ENCODE measurements at regions not wholly inside any gene's neighbourhood (a gene's known extent, or its start where the extent isn't known, plus 50 kb on each side); places are given as distances from the start of the nearest gene placed in this dataset.
"Not testable (repeated sequence)": the region's sequence is repeated elsewhere in the genome, so short reads cannot be mapped to it uniquely, and the experiment has no call there.

GRCh38 chr13:87384099-87384498 is 287.1 kb upstream of the SLITRK5 start:
- DNase-seq, result no peak

- DNase-seq, result no peak
Observed at GRCh38 chr13:87393358-87393757, 277.8 kb upstream of the SLITRK5 start.

GRCh38 chr13:87398047-87398446 is 273.1 kb upstream of the SLITRK5 start:
- no peak for DNase-seq

DNA sequence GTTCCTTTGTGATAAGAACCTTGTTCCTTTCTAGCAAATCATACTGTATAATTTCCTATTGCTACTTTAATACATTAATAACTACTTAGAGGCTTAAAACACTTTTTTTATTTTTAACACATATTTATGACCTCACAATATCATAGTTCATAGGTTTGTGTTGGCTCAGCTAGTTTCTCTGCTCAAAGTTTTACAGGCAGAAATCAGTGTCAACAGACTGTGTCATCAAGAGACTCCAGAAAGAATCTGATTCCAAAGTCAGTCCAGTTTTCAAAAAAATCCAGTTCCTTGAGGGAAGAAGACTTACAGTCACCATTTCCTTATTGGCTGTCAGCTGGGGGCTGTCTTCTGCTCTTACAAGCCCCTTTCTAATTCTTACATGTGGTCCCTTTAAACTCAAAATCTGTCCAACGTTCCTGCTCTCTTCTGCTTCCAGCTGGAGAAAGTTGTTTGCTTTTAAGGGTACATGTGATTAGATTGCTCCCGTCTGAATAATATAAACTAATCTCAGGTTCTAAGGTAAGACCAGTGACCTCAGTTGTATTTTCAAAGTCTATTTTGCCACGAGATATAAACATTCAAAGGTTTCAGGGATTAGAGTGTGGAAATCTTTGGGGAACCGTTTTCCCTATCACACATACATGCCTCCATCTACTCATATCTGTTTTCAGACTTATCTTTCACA is 267.3 kb upstream of the SLITRK5 start:
- no peak for DNase-seq

DNA sequence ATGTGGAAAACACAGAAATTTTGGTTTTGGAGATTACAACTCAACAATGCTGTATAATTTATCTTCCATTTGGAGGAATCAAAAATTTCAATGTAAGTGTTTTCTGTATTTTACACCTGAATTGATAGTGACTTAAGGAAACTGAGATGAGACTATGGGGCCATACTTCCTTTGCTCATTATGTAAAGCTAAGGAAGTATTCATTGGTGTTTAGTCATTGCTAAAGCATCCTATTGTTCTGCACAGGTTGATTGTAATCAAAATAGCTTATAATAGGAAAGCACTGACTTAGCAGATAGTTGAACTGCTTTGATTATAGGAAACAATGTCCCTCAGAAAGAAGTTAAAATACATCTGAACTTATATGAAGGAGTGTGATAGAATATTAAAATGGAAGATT is 244.4 kb upstream of the SLITRK5 start:
- no peak for DNase-seq

- no peak for DNase-seq
Observed at GRCh38 chr13:87444135-87444534, 227.0 kb upstream of the SLITRK5 start.

- DNase-seq, result no peak
Observed at GRCh38 chr13:87452281-87452680, 218.9 kb upstream of the SLITRK5 start.

DNA sequence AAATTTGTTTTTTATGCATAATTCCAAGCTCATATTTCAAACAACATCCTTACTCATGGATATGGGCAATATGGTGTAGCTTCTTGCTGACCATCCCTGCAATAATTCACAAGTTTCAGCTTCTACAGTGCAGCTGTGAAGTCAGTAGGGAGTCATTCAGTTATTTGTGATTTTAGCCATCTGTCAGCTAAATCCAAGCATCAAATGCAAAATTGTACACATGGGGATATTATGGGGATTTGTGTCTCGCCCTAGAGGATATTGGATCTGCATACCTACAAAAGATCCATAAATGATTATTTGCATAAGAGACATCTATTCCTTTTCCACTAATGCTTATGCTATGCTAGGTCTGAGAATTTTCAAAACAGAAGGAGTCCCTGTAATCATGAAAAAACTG is 217.9 kb upstream of the SLITRK5 start:
- no peak for DNase-seq

- DNase-seq, result no peak
Observed at GRCh38 chr13:87459419-87459818, 211.8 kb upstream of the SLITRK5 start.

- DNase-seq, result no peak
Observed at GRCh38 chr13:87497426-87497825, 173.7 kb upstream of the SLITRK5 start.

DNA sequence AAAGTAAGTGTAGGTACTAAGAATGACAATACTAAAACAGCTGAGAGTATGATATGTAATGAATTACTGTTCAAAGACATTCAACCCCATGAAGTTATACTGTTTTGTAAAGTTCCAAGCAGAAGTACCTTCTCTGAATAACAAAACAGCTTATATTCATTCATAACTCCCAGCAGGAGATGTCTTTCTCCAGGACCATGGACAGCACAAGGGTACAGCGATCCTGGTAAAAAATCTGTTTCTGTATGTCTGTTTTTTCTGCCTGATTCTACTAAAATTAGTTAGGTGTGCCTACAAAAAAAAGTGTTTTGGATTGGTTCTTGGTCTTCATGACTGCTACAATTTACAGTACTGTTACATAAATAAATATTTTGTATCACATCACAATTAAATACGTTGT is 172.5 kb upstream of the SLITRK5 start:
- DNase-seq, result no peak

DNA sequence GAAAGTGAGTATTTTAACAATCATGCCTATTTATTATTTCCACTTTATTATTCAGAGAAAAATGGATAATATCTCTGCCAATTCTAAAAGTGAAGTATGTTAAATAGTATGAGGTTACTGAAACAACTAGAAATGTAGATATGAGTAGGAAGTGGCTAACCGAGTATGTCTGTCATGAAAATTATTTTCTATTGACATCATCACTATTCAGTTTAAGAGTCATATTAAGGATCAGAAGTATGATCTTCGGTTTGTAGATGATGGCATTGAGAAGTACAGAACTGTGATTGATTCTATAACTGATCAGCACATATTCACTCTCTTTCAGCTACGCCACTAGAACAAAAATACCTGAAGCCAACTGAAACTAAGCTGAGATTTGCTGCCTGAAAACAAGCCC is 146.4 kb upstream of the SLITRK5 start:
- no peak for DNase-seq

GRCh38 chr13:87533776-87534175 is 137.4 kb upstream of the SLITRK5 start:
- DNase-seq, result no peak

DNA sequence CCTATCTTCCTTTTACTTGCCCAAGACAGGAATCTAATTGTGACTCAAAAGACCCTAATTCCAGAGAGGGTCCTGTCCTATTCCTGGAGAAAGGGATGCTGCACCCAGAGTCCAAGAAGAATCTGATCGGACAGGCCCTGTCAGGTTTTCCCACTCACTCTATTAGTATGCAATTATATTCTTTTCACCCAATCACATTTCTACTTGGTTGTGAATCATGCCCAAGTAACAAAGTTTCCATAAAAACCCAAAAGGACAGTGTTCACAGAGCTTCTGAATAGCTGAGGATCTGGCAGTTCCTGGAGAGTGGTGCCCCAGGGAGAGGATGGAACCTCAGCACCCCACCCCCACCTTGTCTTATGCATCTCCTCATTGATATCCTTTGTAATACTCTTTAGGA is 135.3 kb upstream of the SLITRK5 start:
- DNase-seq, result no peak

GRCh38 chr13:87536499-87536898 is 134.7 kb upstream of the SLITRK5 start:
- DNase-seq, result no peak

- DNase-seq, result no peak
Observed at GRCh38 chr13:87536899-87537298, 134.3 kb upstream of the SLITRK5 start.

GRCh38 chr13:87537951-87538350 is 133.2 kb upstream of the SLITRK5 start:
- DNase-seq, result no peak

DNA sequence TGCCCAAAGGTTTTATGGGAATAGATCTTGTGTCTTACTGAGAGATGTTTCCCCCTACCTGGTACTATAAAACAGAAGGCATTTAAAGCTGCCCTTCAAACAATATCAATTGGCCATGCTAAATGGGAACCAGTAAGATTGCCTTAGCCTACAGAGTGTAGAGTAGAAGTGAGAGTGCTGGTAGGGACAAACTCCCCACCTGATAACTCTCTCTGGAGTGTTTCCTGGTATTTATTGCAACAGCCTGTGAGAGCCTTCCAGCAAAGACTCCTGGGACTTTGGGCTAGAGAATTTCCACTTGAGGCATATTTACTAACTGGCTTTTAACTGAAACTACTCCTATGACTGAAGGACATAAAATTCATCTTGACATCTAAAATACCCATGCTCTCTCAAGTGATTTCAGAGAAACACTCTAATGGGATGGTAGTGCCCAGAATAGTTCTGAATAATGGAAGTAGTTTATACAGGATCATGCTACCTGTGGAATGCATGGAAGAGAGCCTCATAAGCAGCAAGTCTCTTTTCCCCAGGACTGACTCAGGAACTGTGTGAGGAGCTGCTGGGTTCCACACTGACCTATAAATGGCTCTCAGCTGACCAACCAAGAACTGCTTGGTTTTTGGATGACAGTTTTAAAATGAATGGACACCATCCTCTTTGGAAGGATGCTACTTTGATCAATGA is 132.7 kb upstream of the SLITRK5 start:
- DNase-seq, result no peak

GRCh38 chr13:87553142-87553541 is 118.0 kb upstream of the SLITRK5 start:
- DNase-seq, result no peak

DNA sequence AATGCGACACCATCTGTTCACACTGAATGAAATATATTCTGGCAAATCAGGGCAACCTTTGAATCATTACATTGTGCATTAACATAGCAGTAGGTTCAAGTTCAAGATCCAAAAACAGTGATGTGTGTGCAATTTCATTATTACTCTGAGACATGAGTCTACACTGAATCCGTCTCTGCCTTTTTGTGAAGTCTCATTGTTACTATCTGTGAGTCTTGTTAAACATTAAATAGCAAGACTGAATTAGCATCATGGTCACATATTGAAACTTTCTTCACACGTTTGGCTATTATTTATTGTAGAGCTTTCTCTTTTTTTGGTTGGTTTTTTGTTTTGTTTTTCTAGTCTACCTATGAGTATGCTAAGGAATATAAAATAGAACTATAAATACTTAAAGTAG is 117.1 kb upstream of the SLITRK5 start:
- DNase-seq, result no peak

GRCh38 chr13:87557788-87558187 is 113.4 kb upstream of the SLITRK5 start:
- no peak for DNase-seq

- not testable (repeated sequence) for DNase-seq
Observed at GRCh38 chr13:87561580-87561979, 109.6 kb upstream of the SLITRK5 start.

DNA sequence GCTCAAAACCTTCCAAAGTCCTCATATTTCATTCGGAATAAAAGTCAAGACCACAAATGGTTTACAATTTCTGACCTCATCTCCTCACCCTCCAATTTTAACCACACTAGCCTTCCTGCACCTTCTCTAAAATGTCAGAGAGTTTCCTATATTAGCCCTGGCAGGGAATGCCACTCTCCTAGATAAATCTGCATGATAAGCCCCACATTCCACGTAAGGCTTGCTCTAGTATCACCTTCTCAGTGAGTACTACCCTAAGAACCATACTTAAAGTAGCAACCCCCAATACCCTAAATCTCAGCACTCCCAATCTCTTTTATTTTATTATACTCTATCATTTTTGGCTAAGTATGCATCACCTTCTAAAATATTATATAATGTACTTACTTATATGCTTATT is 100.5 kb upstream of the SLITRK5 start:
- no peak for DNase-seq

GRCh38 chr13:87582399-87582798 is 88.8 kb upstream of the SLITRK5 start:
- no peak for DNase-seq

DNA sequence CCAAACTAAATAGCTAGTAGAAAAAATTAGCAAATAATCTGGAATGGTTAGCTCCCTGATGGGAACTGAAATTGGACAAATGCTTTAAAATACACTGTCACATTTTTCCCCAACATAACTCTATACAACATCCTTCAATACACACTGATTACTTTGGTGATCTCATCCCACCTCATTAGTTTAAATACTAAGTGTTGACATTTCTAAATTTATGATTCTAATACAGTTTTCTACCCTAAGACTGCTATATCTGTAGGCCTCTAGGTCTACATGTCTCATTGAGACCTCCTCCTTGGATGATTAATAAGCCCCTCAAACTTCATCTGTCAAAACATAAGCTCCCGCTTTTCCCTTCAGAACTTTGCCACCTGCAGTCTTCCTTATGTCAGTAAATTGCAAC is 80.7 kb upstream of the SLITRK5 start:
- DNase-seq, result no peak
